Aorta (tissue), 5 donors: ENCODE measurements at regions not wholly inside any gene's neighbourhood (a gene's known extent, or its start where the extent isn't known, plus 50 kb on each side); places are given as distances from the start of the nearest gene placed in this dataset.
"Not testable (repeated sequence)": the region's sequence is repeated elsewhere in the genome, so short reads cannot be mapped to it uniquely, and the experiment has no call there.

Source experiments
- ATAC-seq: fragments of 200-7000 bp; cut with Tn5 transposase; one replicate; pipeline ENCODE4 v1.9.1; 2022; ENCODE audit warnings: moderate library complexity; ENCODE audit not compliant: low FRiP score
- DNase-seq, 2 donors: peaks; one replicate each; pipeline ENCODE4 v3.0.0-alpha.2; 2020
- H3K27ac ChIP-seq, 2 donors: one replicate each; pipeline ENCODE4 v1.5.1; 2013; ENCODE audit warnings: low read length in 2 of 2, mild to moderate bottlenecking in 2 of 2, moderate library complexity in 2 of 2, control low read depth in 1 of 2, inconsistent platforms in 1 of 2, low read depth in 1 of 2
- H3K27me3 ChIP-seq, 2 donors: one replicate each; pipeline ENCODE4 v1.6.1; 2013; ENCODE audit warnings: control low read depth in 1 of 2, low read length in 1 of 2, mild to moderate bottlenecking in 1 of 2, moderate library complexity in 1 of 2; ENCODE audit not compliant: insufficient read depth in 2 of 2, control insufficient read depth in 1 of 2
- H3K36me3 ChIP-seq, 2 donors: one replicate each; pipeline ENCODE4 v1.6.1; 2013; ENCODE audit warnings: control low read depth in 1 of 2, low read length in 1 of 2, mild to moderate bottlenecking in 1 of 2; ENCODE audit not compliant: insufficient read depth in 2 of 2, control insufficient read depth in 1 of 2
- H3K4me1 ChIP-seq, 2 donors: one replicate each; pipeline ENCODE4 v1.6.1; 2013; ENCODE audit warnings: low read length in 2 of 2, control low read depth in 1 of 2, mild to moderate bottlenecking in 1 of 2, moderate library complexity in 1 of 2; ENCODE audit not compliant: insufficient read depth in 2 of 2, control insufficient read depth in 1 of 2
- H3K4me3 ChIP-seq, 2 donors: one replicate each; pipeline ENCODE4 v1.5.1; 2013; ENCODE audit warnings: low read length in 2 of 2, control low read depth in 1 of 2, mild to moderate bottlenecking in 1 of 2
- H3K9me3 ChIP-seq: one replicate; pipeline ENCODE4 v1.6.1; 2013; ENCODE audit warnings: mild to moderate bottlenecking, low read length; ENCODE audit not compliant: control insufficient read depth
- WGBS, 2 donors: extraction: QIAGEN DNeasy Blood & Tissue Kit; methylation state at CpG; one replicate each; pipeline ENCODE4 v1.1.7; 2013; 5-methylcytosine and 5-hydroxymethylcytosine counted together
- intact Hi-C, 2 donors: fragments of 100-400 bp; cut with DNase I; formaldehyde crosslinking; loops; one replicate each; pipeline versions ENCODE4 v1.14.2 to v1.15.0; 2022
- donor health status: healthy with polysubstance abuse.
- donor health status: Bipolar disorder and iron deficiency.
- donor health status: DM: no; HTN: no; CAD: no.
- donor health status: DM: no; HTN: no; CAD: no.
- donor health status: DM: yes; HTN: yes; CAD: no.

- intact Hi-C loops = no loop called here
- DNase-seq = no peak
- Histone ChIP-seq H3K27me3 (no peaks in the 10 kb centered on the region), H3K9me3 (peaks cover 1% of the 10 kb centered on the region), H3K4me3 (no peak overlapping the region), H3K27ac (no peak overlapping the region), H3K4me1 (no peaks in the 10 kb centered on the region), H3K36me3 (no peaks in the 10 kb centered on the region)
- no peak for ATAC-seq
- WGBS, 2 donors = 64 to 88% methylated on average over 3 of the region's 3 CpGs
Measured at GRCh38 chr6:156595476-156595875, 181.7 kb upstream of the ARID1B start.

DNA sequence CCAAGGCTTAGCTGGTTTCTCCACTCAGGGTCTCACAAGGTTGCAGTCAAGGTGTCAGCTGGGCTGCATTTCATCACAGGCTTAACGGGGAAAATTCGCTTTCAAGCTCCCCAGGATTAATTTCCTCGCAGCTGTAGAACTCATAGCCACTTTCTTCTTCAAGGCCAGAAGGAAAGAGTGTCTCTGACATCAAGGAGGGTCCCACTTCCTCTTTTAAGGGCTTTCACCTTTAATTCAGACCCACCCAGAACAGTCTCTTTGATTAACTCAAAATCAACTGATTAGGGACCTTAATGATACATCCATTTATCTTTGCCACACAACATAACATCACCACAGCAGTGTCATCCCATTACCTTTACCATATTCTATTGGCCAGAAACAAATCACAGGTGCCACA lies 183.3 kb upstream of the ARID1B start:
- no peak for ATAC-seq
- intact Hi-C loops = no loop called here
- no peaks in the 10 kb centered on the region for H3K36me3 ChIP-seq
- WGBS, 2 donors = 91 to 95% methylated on average over 3 of the region's 3 CpGs
- no peak overlapping the region for H3K27ac ChIP-seq
- H3K4me3 ChIP-seq = no peak overlapping the region
- no peaks in the 10 kb centered on the region for H3K4me1 ChIP-seq
- DNase-seq = no peak
- H3K9me3 ChIP-seq = peaks cover 1% of the 10 kb centered on the region
- no peaks in the 10 kb centered on the region for H3K27me3 ChIP-seq

GRCh38 chr6:156593127-156593526 lies 184.1 kb upstream of the ARID1B start:
- Histone ChIP-seq H3K9me3 (peaks cover 1% of the 10 kb centered on the region), H3K36me3 (no peaks in the 10 kb centered on the region), H3K27me3 (no peaks in the 10 kb centered on the region), H3K4me1 (no peaks in the 10 kb centered on the region), H3K27ac (no peak overlapping the region), H3K4me3 (no peak overlapping the region)
- DNase-seq = no peak
- WGBS, 2 donors = 65 to 75% methylated on average over 1 of the region's 1 CpG
- no peak for ATAC-seq
- intact Hi-C loops = no loop called here

GRCh38 chr6:156590482-156590881 lies 186.7 kb upstream of the ARID1B start:
- Histone ChIP-seq H3K9me3 (peaks cover 4% of the 10 kb centered on the region), H3K4me1 (no peaks in the 10 kb centered on the region), H3K27ac (no peak overlapping the region), H3K27me3 (no peaks in the 10 kb centered on the region), H3K36me3 (no peaks in the 10 kb centered on the region), H3K4me3 (no peak overlapping the region)
- 94 to 95% methylated on average over 6 of the region's 6 CpGs for WGBS, 2 donors
- ATAC-seq = no peak
- no peak for DNase-seq
- intact Hi-C loops = no loop called here

GRCh38 chr6:156589281-156589680 lies 187.9 kb upstream of the ARID1B start:
- no peak overlapping the region for H3K4me3 ChIP-seq
- 42 to 68% methylated on average over 1 of the region's 1 CpG for WGBS, 2 donors
- no peak for DNase-seq
- H3K9me3 ChIP-seq = peaks cover 4% of the 10 kb centered on the region
- intact Hi-C loops = no loop called here
- no peak for ATAC-seq
- no peaks in the 10 kb centered on the region for H3K27me3 ChIP-seq
- H3K27ac ChIP-seq = no peak overlapping the region
- H3K4me1 ChIP-seq = no peaks in the 10 kb centered on the region
- no peaks in the 10 kb centered on the region for H3K36me3 ChIP-seq

- Histone ChIP-seq H3K4me1 (no peaks in the 10 kb centered on the region), H3K4me3 (no peak overlapping the region), H3K27ac (no peak overlapping the region), H3K27me3 (no peaks in the 10 kb centered on the region), H3K36me3 (no peaks in the 10 kb centered on the region), H3K9me3 (peaks cover 2% of the 10 kb centered on the region)
- WGBS, 2 donors = 52 to 64% methylated on average over 3 of the region's 3 CpGs
- intact Hi-C loops = no loop called here
- DNase-seq (no peak), ATAC-seq (no peak)
Measured at GRCh38 chr6:156587751-156588301, 189.4 kb upstream of the ARID1B start.

GRCh38 chr6:156587071-156587470 lies 190.1 kb upstream of the ARID1B start:
- H3K27me3 ChIP-seq = no peaks in the 10 kb centered on the region
- no peak overlapping the region for H3K27ac ChIP-seq
- intact Hi-C loops = no loop called here
- DNase-seq (no peak), ATAC-seq (no peak)
- no peaks in the 10 kb centered on the region for H3K4me1 ChIP-seq
- H3K9me3 ChIP-seq = peaks cover 2% of the 10 kb centered on the region
- no peaks in the 10 kb centered on the region for H3K36me3 ChIP-seq
- H3K4me3 ChIP-seq = no peak overlapping the region

- ATAC-seq (no peak), DNase-seq (no peak)
- no peak overlapping the region for H3K4me3 ChIP-seq
- no peaks in the 10 kb centered on the region for H3K4me1 ChIP-seq
- no peak overlapping the region for H3K27ac ChIP-seq
- no peaks in the 10 kb centered on the region for H3K27me3 ChIP-seq
- peaks cover 2% of the 10 kb centered on the region for H3K9me3 ChIP-seq
- no peaks in the 10 kb centered on the region for H3K36me3 ChIP-seq
- 54 to 64% methylated on average over 3 of the region's 3 CpGs for WGBS, 2 donors
- intact Hi-C loops = no loop called here
Measured at GRCh38 chr6:156585859-156586258, 191.3 kb upstream of the ARID1B start.

GRCh38 chr6:156584121-156584520 lies 193.1 kb upstream of the ARID1B start:
- H3K27ac ChIP-seq, intact Hi-C loops, ATAC-seq, H3K4me3 ChIP-seq, DNase-seq, H3K4me1 ChIP-seq, H3K36me3 ChIP-seq, H3K9me3 ChIP-seq, H3K27me3 ChIP-seq: not testable (repeated sequence)
- WGBS, 2 donors = 42 to 48% methylated on average over 4 of the region's 4 CpGs
